GM18498 (cell line): ENCODE measurements at regions not wholly inside any gene's neighbourhood (a gene's known extent, or its start where the extent isn't known, plus 50 kb on each side); places are given as distances from the start of the nearest gene placed in this dataset.
"Not testable (repeated sequence)": the region's sequence is repeated elsewhere in the genome, so short reads cannot be mapped to it uniquely, and the experiment has no call there.

Experiments
- ATAC-seq: cut with Tn5 transposase; IDR thresholded peaks from one replicate; pipeline ENCODE4 v1.9.1; 2021; ENCODE audit warnings: mild to moderate bottlenecking, moderate library complexity; ENCODE audit not compliant: unreplicated experiment

GRCh38 chr3:177610686-177611633 lies 413.7 kb upstream of the TBL1XR1 start:
- no peak for ATAC-seq

GRCh38 chr3:177611752-177612334 lies 414.6 kb upstream of the TBL1XR1 start:
- no peak for ATAC-seq

- ATAC-seq = no peak
Measured at GRCh38 chr3:177613901-177614300, 416.6 kb upstream of the TBL1XR1 start.

GRCh38 chr3:177615015-177615414 lies 417.7 kb upstream of the TBL1XR1 start:
- ATAC-seq = no peak

- no peak for ATAC-seq
Measured at GRCh38 chr3:177618873-177619733, 421.8 kb upstream of the TBL1XR1 start.

GRCh38 chr3:177620073-177620472 lies 422.8 kb upstream of the TBL1XR1 start:
- ATAC-seq = no peak

- ATAC-seq = no peak
Measured at GRCh38 chr3:177622520-177622919, 425.2 kb upstream of the TBL1XR1 start.

GRCh38 chr3:177622982-177623617 lies 425.8 kb upstream of the TBL1XR1 start:
- ATAC-seq = no peak

GRCh38 chr3:177624528-177625495 lies 427.5 kb upstream of the TBL1XR1 start:
- no peak for ATAC-seq

GRCh38 chr3:177626045-177626444 lies 428.8 kb upstream of the TBL1XR1 start:
- no peak for ATAC-seq

GRCh38 chr3:177628095-177628719 lies 430.9 kb upstream of the TBL1XR1 start:
- ATAC-seq = not testable (repeated sequence)

- no peak for ATAC-seq
Measured at GRCh38 chr3:177629276-177629675, 432.0 kb upstream of the TBL1XR1 start.

- ATAC-seq = no peak
Measured at GRCh38 chr3:177633671-177634207, 436.5 kb upstream of the TBL1XR1 start.

GRCh38 chr3:177635601-177636106 lies 438.4 kb upstream of the TBL1XR1 start:
- ATAC-seq = not testable (repeated sequence)

GRCh38 chr3:177640319-177640965 lies 443.2 kb upstream of the TBL1XR1 start:
- ATAC-seq = no peak

- ATAC-seq = no peak
Measured at GRCh38 chr3:177641206-177641605, 443.9 kb upstream of the TBL1XR1 start.

- no peak for ATAC-seq
Measured at GRCh38 chr3:177642042-177642803, 444.9 kb upstream of the TBL1XR1 start.

GRCh38 chr3:177642804-177643125 lies 445.5 kb upstream of the TBL1XR1 start:
- no peak for ATAC-seq
